Stimulated activated CD4-positive, alpha-beta T cell treated with anti-CD3 and anti-CD28 coated beads, Interleukin-1b, Interleukin-23, amount 100 ng/mL, for 24 hours (primary cell): ENCODE measurements at regions not wholly inside any gene's neighbourhood (a gene's known extent, or its start where the extent isn't known, plus 50 kb on each side); places are given as distances from the start of the nearest gene placed in this dataset.
"Not testable (repeated sequence)": the region's sequence is repeated elsewhere in the genome, so short reads cannot be mapped to it uniquely, and the experiment has no call there.

Source experiments
- DNase-seq, 4 experiments: peaks; one replicate each; pipeline ENCODE4 v3.0.0-alpha.2; 2020; ENCODE audit warnings: low read depth in 4 of 4, low spot score in 1 of 4

DNA sequence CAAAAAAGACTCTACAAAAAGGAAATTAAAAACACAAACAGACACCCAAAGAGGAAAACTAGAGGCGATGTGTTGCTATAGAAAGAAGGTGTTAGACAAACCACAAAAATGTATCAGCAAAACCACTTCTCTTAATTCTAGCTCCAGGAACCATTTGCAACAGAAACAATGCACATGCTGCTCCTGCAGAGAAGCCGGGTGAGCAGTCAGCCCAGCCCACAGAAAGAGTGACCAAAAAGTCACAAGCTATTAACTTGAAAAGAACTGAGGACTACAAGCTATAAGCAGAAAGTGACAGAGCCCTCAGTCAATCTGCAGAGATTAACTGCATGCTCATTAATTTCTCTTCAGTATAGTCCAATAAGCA, 96.2 kb upstream of the KLHL13 start:
- DNase-seq: no peak

- DNase-seq: no peak
Observed at GRCh38 chrX:118215346-118215745, 98.7 kb upstream of the KLHL13 start.

- no peak for DNase-seq
Observed at GRCh38 chrX:118216087-118216486, 99.5 kb upstream of the KLHL13 start.

GRCh38 chrX:118216509-118216908, 99.9 kb upstream of the KLHL13 start:
- no peak for DNase-seq

DNA sequence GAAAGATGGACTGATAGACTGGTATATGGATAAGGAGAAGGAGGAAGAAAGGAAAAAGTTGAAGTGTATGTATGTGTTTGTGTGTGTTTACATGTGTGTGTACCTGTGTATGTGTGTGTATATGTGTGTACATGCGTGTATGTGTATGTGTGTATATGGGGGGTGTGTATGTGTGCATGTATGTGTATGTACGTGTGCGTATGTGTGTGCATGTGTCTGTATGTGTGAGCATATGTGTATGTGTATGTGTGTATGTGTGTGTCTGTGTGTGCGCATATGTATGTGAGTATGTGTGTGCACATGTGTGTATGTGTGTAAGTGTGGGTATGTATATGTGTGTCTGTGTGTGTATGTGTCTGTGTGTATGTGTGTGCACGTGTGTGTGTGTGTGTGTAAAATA, 101.5 kb upstream of the KLHL13 start:
- DNase-seq: no peak

- no peak for DNase-seq
Observed at GRCh38 chrX:118218940-118219339, 102.3 kb upstream of the KLHL13 start.

GRCh38 chrX:118219866-118220265, 103.3 kb upstream of the KLHL13 start:
- DNase-seq: no peak

DNA sequence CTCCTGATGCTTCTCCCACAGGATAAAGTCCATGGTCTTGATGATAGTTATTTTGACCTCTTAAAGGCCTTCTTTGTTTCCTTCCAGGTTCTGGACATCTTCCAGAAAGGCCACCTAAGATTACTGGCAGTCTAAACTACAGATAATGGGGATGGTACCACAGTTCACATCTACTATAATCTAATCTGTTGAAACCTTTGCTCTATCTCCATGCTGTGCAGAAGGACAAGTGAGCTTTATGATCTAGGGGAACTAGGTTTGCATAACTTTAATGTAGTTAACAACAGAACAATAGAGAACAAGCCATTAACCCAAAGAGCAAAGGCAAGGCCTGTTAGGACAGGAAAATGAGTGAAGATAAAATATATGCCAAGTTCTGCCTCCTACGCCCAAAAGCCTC, 103.9 kb upstream of the KLHL13 start:
- DNase-seq: no peak

DNA sequence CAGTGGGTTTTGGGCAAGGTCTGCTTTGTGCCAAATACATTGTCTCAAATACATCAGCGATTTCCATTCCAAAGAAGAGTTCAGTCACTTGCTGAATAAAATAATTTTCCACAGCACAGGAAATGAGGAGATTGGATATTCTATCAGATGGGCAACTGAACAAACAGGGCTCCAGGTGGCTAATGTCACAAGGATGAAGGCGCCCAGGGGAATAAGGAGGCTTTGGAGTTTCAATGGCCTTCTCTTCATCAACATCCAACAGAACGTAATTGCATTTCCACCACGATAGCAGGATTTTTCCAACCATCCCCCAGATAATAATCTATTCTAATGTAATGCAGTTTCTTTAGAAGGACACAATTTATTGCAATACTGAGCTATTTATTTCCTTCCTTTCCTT, 104.7 kb upstream of the KLHL13 start:
- no peak for DNase-seq

GRCh38 chrX:118221733-118222132, 105.1 kb upstream of the KLHL13 start:
- DNase-seq: no peak

DNA sequence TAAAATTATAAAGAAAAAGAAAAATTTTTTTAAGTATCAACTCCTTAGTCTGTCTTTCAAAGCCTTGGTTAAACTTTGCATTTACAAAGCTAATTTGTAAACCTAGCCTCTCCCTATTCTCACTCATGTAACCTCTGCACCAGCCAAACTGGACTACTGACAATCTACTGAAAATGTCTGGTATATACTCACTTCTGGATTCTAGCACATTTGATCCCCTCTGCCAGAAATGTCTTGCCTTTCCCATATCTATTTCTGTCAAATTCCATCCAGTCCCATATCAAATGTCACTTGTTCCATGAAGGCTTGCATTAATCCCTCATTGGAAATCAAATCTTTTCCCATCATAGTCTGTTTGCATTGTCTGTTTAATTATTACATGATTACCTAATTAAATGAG, 105.8 kb upstream of the KLHL13 start:
- no peak for DNase-seq

DNA sequence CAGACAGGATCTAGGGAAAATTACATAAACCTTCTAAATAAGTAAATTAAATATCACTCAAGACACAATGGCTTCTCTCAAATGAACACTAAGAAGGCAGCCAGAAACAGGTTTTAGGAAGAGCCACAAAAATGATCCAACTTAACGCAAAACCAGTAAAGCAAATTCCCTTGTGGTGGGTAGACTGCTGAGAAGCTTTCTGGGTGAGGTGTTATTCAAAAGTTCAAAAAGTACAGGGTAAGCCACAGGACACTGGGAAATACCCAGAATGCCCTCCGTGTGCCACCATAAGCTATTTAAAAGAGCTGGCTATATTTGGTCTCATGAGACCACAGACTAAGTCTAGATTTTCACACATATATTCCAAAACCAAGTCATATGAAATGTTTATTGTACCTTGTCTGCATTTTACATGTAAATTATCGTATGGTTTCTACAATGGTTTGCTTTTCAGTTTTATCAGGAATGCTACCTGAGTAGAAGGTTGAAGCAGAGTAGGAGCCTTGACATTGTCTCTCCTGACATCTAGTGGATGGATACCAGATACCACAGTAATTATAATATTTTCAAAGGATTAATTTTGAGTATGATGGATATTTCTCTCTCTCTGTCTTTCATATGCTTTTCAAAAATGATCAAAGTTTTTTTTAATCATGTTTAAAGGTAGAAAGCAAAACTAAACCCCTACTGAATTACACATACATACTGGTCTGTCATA, 109.3 kb upstream of the KLHL13 start:
- DNase-seq: no peak

DNA sequence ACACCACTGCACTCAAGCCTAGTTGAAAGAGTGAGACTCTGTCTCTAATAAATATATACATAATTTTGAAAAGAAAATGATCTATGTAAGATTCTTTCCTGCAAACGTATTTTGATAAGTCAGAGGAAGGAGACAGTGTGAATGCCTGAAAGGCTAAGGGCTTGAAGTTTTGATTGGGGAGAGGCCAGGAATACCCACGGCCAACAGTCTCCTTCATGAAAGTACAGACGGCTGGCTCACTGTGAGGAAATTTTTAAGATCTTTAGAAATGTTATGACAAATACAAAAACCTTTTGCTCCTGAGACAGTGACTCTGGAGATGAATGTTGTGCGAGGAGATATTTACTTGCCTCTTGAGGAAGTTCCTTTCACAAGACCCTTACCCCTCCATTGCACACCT, 111.4 kb upstream of the KLHL13 start:
- DNase-seq: no peak

DNA sequence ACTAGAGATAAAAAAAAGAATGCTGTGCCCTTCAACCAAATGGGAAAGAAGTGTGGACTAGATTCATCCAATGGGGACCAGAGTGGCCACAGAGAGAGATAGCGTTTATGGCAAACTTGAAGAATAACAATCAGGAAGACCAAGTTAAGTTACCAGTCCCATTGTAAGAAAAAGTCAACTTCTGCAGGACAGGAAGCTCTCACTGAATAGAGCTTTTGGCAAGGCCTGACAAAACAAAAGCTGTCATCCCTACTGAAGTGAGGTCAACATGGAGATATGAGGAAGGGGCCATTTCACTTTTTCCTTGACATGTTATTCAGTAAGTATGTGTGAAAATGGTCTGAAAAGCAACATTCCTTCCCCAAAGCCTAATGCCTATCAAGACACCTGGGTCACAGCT, 111.8 kb upstream of the KLHL13 start:
- DNase-seq: no peak

- no peak for DNase-seq
Observed at GRCh38 chrX:118231464-118231863, 114.4 kb upstream of the WDR44 start.

DNA sequence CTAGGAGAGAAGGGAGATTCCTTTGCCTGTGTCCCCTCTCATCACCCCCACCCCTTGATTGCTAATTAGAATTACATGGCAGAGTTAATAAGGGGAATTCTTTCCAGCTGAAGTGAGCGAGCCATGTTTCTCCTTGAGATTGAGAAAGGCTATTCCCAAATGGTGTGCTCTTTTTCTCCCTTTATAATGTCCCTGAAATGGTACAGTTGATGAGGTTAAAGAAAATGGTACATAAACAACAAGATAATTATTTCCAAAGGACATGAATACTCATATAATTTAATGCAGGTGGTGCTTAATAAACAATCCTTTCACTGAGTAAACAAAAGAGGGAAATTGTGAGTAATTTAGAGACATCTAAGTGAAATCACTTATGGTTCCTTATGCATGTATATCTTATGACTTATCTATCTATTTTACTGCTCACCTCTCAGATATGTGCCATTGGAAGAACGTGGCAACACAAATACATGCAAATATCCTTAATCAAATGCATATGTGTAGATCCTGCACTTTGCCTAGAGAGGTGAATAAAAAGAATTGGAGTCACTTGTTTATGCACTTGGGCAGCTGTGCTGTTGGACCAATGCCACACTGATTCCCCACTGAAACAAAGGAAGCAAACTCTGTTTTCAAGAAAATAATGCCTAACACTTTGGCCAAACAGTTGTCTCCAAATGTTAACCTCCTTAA, 106.6 kb upstream of the WDR44 start:
- no peak for DNase-seq

DNA sequence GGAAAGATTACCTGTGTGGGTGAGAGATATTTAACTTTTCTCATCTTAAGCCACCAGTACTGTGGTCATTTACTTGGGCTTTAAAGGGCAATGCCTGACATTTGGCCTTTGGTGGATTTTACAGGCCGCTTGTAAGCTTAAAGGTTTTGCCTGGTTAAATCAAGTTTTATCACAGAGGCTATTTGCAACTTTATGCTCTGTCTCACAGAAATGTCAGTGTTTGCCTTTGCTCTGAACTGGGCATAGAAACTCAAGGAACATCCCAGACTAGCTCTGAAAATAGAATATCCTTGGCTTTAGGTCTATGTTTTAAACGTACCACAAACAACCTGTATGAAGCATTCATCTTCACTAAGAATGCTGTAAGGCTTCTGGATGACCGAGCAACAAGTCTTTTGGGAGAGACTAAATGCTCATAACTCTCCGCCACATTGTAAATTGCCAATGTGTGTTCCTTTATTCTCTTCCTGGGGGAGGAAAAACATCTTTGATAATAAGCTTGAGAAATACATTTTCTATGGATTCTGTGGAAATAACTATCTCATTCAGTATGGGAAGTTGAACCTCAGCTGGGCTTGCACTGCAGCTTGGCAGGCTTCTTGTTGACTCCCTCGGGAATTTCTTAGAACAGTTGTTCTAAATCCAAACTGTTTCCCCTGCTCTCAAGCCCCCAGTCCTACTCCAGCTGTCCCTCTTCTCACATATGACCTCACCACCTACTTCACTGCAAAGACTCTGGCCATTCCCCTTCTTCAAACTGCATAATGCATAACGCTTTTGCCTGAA, 105.8 kb upstream of the WDR44 start:
- DNase-seq: no peak

- not testable (repeated sequence) for DNase-seq
Observed at GRCh38 chrX:118246961-118247360, 98.9 kb upstream of the WDR44 start.

GRCh38 chrX:118249146-118249545, 96.8 kb upstream of the WDR44 start:
- DNase-seq: no peak

GRCh38 chrX:118250445-118250844, 95.5 kb upstream of the WDR44 start:
- DNase-seq: no peak

DNA sequence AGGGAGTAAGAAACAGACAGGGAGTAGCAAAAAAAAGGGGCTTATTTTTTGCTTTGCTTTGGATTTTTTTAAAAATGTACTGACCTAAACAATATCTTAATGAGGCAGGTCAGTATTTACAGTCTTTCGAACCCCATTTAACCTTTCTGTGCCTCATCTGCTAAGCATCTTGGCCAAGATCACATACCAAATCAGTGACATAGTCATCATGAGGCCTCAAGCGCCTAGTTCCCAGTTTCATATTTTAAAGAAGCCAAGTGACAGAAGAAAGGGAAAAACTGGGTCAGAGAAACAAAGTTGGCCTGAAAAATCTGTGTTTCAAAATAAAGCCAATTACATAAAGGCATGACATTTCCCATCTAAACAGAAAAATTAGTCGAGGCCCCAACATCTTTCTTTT, 94.6 kb upstream of the WDR44 start:
- no peak for DNase-seq

- DNase-seq: no peak
Observed at GRCh38 chrX:118252967-118253366, 92.9 kb upstream of the WDR44 start.
